ENCODE measurements at regions not wholly inside any gene's neighbourhood (a gene's known extent, or its start where the extent isn't known, plus 50 kb on each side); places are given as distances from the start of the nearest gene placed in this dataset.

DNA sequence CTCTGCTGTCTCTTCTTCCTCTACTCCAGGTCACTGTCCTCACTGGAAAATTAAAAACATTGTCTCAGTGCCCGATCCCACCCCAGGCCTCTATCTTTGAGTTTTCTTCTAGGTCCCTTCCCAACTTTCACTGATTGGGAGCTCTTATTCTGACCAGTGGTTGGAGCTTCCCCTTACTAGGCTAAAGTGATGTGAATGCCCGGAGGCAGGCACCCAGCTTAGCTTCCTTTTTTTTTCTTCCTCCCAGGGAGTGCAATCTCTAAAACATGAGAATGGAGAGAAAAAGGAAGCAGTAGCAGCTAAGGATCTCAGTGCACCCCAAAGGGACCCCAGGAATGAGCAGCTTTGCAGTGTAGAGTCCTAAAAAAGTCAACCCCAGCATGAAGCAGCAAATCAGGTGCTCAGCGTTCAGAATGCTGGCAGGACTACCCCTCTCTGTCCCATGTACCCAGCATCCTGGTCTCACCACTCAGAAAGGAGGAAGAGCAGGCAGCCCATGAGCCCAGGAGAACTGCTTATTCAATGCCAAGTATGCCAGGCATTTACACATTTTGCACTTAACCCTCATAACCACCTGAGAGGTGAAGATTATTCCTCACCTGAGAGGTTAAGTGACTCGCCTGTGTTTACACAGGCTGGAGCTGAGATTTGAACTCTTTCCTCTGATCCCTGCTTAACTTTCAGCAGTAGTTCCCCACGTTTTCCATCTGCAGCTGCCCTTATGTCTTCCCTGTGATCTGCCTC is 146.2 kb upstream of the PWP1 start:
- BruUV-seq (replicated peaks), result no TSS peak
- DNase-seq (ENCODE audit: low read depth, low spot score), result no peak
- H3K36me3 ChIP-seq (ENCODE audit: control insufficient read depth in 2 of 2, extremely low read depth in 1 of 2, insufficient read depth in 2 of 2, low read length in 2 of 2), result no peaks in the 10 kb centered on the region
- H3K4me3 ChIP-seq (replicated peaks in 1 of 3; ENCODE audit: insufficient read depth in 1 of 3, low read depth in 1 of 3, low read length in 3 of 3), result no peak overlapping the region
- no peaks in the 10 kb centered on the region for H3K9me1 ChIP-seq (replicated peaks; ENCODE audit: control insufficient read depth, extremely low read depth, insufficient read depth, low read length)
- POLR2A ChIA-PET, result no interaction called here
- no peaks in the 10 kb centered on the region for H3K9me3 ChIP-seq (replicated peaks; ENCODE audit: control insufficient read depth, insufficient read depth, low read length)
- no peak overlapping the region for H2AFZ ChIP-seq (ENCODE audit: low read depth, low read length)
- no peaks in the 10 kb centered on the region for H3K4me1 ChIP-seq (ENCODE audit: control insufficient read depth, extremely low read depth, insufficient read depth, low read length)
- H3K4me2 ChIP-seq (ENCODE audit: insufficient read depth, low read length), result no peak overlapping the region
- TF ChIP-seq POLR2A (IDR thresholded peaks at IDR 0.05; ENCODE audit: low read depth, low read length) (no peak), MAX (IDR thresholded peaks at IDR 0.05; ENCODE audit: insufficient read depth, insufficient read length) (no peak), JUN (IDR thresholded peaks at IDR 0.05; ENCODE audit: borderline replicate concordance, insufficient read depth, insufficient read length, low read depth) (no peak), POLR2AphosphoS5 (IDR thresholded peaks at IDR 0.05; ENCODE audit: insufficient read depth, low read depth, low read length) (no peak), MYC (IDR thresholded peaks at IDR 0.05; ENCODE audit: low read depth, low read length) (no peak), FOS (IDR thresholded peaks at IDR 0.05; ENCODE audit: borderline replicate concordance, insufficient read depth, low read length) (no peak), GATA2 (IDR thresholded peaks at IDR 0.05; ENCODE audit: insufficient read depth, insufficient read length, low read depth, low read length) (no peak), EZH2 (IDR thresholded peaks at IDR 0.05; ENCODE audit: borderline replicate concordance, low read depth, low read length, severe bottlenecking) (no peak)
- TF ChIP-seq, protein P1, sequence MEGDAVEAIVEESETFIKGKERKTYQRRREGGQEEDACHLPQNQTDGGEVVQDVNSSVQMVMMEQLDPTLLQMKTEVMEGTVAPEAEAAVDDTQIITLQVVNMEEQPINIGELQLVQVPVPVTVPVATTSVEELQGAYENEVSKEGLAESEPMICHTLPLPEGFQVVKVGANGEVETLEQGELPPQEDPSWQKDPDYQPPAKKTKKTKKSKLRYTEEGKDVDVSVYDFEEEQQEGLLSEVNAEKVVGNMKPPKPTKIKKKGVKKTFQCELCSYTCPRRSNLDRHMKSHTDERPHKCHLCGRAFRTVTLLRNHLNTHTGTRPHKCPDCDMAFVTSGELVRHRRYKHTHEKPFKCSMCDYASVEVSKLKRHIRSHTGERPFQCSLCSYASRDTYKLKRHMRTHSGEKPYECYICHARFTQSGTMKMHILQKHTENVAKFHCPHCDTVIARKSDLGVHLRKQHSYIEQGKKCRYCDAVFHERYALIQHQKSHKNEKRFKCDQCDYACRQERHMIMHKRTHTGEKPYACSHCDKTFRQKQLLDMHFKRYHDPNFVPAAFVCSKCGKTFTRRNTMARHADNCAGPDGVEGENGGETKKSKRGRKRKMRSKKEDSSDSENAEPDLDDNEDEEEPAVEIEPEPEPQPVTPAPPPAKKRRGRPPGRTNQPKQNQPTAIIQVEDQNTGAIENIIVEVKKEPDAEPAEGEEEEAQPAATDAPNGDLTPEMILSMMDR (IDR thresholded peaks at IDR 0.05; ENCODE audit: extremely low read depth in 1 of 2, insufficient read depth in 1 of 2, low read depth in 1 of 2, low read length in 2 of 2), result no peak
- no peaks in the 10 kb centered on the region for H3K27me3 ChIP-seq (ENCODE audit: control insufficient read depth in 2 of 2, insufficient read depth in 2 of 2, low read length in 2 of 2)
- intact Hi-C loops (cut with micrococcal nuclease), result no loop called here
- H3K79me2 ChIP-seq (ENCODE audit: control insufficient read depth, insufficient read depth, low read length), result no peaks in the 10 kb centered on the region
- H4K20me1 ChIP-seq (replicated peaks; ENCODE audit: control insufficient read depth, extremely low read depth, insufficient read depth, low read length), result no peaks in the 10 kb centered on the region
- H3K27ac ChIP-seq (ENCODE audit: insufficient read depth, low read depth, low read length), result no peak overlapping the region
- dilution Hi-C loops (cut with MboI; ENCODE audit: extremely low pct_ligation_motif_present, low sequenced_read_pairs), result no loop called here
- no peak overlapping the region for H3K9ac ChIP-seq (replicated peaks; ENCODE audit: extremely low read depth, insufficient read depth, low read length)
- CTCF ChIA-PET, result no interaction called here
- FAIRE-seq, result no peak
